ENCODE measurements at regions not wholly inside any gene's neighbourhood (a gene's known extent, or its start where the extent isn't known, plus 50 kb on each side); places are given as distances from the start of the nearest gene placed in this dataset.
"Not testable (repeated sequence)": the region's sequence is repeated elsewhere in the genome, so short reads cannot be mapped to it uniquely, and the experiment has no call there.

DNA sequence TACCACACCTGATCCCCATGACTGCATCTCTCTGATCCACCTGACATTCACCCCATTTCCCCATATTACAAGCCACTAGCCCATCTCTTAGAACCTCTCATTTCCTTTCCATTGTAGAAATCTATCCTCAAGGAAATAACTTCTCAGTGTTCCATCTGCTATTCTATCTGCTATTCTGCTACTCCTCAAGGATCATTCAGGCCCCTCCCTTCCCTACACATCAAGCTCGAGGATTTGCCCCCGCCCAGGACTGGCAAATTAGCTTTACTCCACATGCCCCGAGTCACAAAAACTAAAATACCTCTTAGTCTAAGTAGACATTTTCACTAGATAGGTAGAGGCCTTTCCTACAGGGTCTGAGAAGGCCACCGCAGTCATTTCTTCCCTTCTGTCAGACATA, 517.0 kb downstream of the IRS2 start:
- DNase-seq: not testable (repeated sequence)

DNA sequence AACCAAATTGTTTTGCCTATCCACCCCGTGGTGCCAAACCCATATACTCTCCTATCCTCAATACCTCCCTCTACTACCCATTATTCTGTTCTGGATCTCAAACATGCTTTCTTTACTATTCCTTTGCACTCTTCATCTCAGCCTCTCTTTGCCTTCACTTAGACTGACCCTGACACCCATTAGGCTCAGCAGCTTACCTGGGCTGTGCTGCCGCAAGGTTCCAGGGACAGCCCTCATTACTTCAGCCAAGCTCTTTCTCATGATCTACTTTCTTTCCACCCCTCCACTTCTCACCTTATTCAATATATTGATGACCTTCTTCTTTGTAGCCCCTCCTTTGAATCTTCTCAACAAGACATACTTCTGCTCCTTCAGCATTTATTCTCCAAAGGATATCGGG, 517.9 kb downstream of the IRS2 start:
- not testable (repeated sequence) for DNase-seq

DNA sequence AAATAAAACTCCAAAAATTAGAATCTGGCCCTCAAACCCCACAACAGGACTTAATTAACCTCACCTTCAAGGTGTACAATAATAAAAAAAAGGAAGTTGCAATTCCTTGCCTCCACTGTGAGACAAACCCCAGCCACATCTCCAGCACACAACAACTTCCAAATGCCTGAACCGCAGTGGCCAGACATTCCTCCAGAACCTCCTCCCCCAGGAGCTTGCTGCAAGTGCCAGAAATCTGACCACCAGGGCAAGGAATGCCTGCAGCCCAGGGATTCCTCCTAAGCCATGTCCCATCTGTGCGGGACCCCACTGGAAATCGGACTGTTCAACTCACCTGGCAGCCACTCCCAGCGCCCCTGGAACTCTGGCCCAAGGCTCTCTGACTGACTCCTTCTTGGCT, 519.0 kb downstream of the IRS2 start:
- DNase-seq: not testable (repeated sequence)

DNA sequence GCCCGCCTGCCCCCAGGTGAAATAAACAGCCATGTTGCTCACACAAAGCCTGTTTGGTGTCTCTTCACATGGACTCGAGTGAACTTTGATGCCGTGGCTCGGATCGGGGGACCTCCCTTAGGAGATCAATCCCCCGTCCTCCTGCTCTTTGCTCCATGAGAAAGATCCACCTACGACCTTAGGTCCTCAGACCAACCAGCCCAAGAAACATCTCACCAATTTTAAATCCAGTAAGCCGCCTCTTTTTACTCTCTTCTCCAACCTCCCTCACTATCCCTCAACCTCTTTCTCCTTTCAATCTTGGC, 521.0 kb downstream of the IRS2 start:
- DNase-seq: not testable (repeated sequence)

DNA sequence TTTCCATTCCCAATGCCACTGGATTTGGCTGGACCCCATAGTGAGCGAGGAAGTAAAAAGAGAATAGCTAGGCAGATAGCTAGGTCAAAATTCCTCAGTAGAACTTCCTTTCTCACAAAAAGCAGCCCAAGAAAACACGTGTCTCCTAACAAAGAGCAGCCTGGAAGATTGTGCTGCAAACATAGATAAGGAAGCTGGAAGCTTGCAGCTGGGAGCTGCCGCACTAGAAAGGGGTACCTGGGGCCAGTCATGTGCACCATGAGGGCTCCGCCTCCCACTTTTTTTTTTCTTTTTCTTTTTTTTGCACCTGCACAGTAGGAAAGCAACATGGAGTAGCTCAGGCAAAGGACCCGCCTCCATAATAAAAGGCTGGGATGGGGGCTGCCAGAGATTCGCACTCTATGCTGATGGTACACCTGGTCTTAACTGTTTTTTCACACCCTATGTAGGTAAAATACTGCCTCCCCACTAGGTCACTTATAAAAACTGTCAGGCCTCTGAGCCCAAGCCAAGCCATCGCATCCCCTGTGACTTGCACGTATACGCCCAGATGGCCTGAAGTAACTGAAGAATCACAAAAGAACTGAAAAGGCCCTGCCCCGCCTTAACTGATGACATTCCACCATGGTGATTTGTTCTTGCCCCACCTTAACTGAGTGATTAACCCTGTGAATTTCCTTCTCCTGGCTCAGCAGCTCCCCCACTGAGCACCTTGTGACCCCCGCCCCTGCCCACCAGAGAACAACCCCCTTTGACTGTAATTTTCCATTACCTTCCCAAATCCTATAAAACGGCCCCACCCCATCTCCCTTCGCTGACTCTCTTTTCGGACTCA, 521.6 kb downstream of the IRS2 start:
- not testable (repeated sequence) for DNase-seq

DNA sequence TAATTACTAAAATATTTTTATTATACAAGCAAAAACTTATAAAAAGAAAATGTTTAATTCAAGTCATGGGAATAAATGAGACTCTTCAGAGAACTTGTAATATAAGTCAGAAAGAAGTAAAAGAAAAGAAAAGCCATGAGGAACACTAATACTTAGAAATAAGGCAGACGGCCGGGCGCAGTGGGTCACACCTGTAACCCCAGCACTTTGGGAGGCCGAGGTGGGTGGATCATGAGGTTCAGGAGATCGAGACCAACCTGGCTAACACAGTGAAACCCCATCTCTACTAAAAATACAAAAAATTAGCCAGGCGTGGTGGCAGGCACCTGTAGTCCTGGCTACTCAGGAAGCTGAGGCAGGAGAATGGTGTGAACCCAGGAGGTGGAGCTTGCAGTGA, 528.6 kb downstream of the IRS2 start:
- not testable (repeated sequence) for DNase-seq
